ENCODE measurements at regions not wholly inside any gene's neighbourhood (a gene's known extent, or its start where the extent isn't known, plus 50 kb on each side); places are given as distances from the start of the nearest gene placed in this dataset.
A peak's percentile ranks its signal among the peaks of the same experiment; 100 is the strongest.

DNA sequence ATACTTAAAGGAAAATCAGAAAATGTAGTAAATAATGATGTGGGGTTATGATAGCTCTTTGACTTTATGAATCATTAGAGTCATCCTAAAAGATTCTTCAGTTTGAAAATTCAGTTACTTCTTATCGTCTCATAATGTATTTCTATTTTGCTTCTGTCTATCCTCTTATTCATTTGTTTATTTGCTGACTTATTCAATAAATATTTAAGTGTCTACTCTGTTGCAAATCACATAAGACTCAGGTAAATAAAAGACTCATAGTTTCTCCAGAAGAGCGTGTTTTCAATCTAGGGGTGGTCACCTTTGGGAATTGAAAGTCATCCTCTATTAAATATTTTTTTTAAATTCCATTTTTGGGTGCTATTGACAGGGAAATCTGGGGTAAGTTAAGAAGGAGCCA lies 69.1 kb upstream of the RBMS1 start (continued):
- TF ChIP-seq CBX2 (IDR thresholded peaks at IDR 0.05; ENCODE audit: borderline replicate concordance, low read depth) (no peak), MAFK (IDR thresholded peaks at IDR 0.05; ENCODE audit: partially characterized antibody) (peak; percentile 80), POLR2A (IDR thresholded peaks at IDR 0.05; ENCODE audit: low read length) (no peak), HOXB13 (CRISPR knock-in tag; IDR thresholded peaks at IDR 0.05; ENCODE audit: low read depth) (no peak), RAD21 (conservative IDR thresholded peaks at IDR 0.05 in 1 of 2, IDR thresholded peaks at IDR 0.05 in 1 of 2) (peak; percentile 16 to 23; a peak in 2 of 5 replicates), HEYL (CRISPR knock-in tag; IDR thresholded peaks at IDR 0.05) (no peak)
- TF ChIP-seq, protein P1, sequence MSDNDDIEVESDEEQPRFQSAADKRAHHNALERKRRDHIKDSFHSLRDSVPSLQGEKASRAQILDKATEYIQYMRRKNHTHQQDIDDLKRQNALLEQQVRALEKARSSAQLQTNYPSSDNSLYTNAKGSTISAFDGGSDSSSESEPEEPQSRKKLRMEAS (IDR thresholded peaks at IDR 0.05), result peak; percentile 37; the same call in 1 of the 2 replicates

DNA sequence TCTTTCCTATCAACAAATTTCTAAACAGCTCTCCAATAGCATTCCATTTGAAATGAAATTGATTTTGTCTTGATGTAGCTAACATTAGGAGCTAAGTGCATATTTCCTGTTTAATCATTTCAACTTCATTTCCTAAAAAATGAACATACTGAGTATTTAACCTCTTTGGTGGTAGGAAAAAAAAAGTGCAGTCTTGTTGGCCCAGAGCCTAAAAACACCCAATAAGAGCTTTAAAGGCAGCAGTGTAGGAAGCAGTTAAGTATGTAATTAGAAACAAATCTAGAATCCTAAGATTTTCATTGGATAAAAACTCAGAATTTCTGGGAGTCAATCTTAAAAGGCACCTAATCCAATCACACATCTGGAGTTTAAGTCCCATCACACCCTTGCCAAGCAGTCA lies 71.0 kb upstream of the RBMS1 start:
- DNase-seq (ENCODE audit: low read depth in 1 of 2, low spot score in 1 of 2), result no peak
- no peak overlapping the region for H3K4me2 ChIP-seq
- peaks cover 32% of the 10 kb centered on the region for H3K4me1 ChIP-seq
- H3K9me3 ChIP-seq, result no peaks in the 10 kb centered on the region
- TF ChIP-seq PHF8 (IDR thresholded peaks at IDR 0.05; ENCODE audit: borderline replicate concordance, low read depth) (no peak), POLR2AphosphoS2 (conservative IDR thresholded peaks at IDR 0.05; ENCODE audit: low read length) (no peak), RFX5 (IDR thresholded peaks at IDR 0.05) (no peak), EHMT2 (IDR thresholded peaks at IDR 0.05; ENCODE audit: low read depth) (no peak), ZNF302 (CRISPR knock-in tag; IDR thresholded peaks at IDR 0.05) (no peak), ATOH8 (CRISPR knock-in tag; IDR thresholded peaks at IDR 0.05; ENCODE audit: low read depth) (no peak), HOXA7 (CRISPR knock-in tag; IDR thresholded peaks at IDR 0.05) (no peak), MAZ (IDR thresholded peaks at IDR 0.05; ENCODE audit: borderline replicate concordance, low read depth, low read length) (no peak), EP300 (IDR thresholded peaks at IDR 0.05) (no peak), FOSL2 (IDR thresholded peaks at IDR 0.05) (no peak), FOSL2 (CRISPR knock-in tag; IDR thresholded peaks at IDR 0.05) (no peak), BHLHE40 (IDR thresholded peaks at IDR 0.05; ENCODE audit: low read depth, low read length) (no peak), JUNB (IDR thresholded peaks at IDR 0.05) (no peak), NPAS2 (CRISPR knock-in tag; IDR thresholded peaks at IDR 0.05; ENCODE audit: borderline replicate concordance) (no peak), HOXB5 (CRISPR knock-in tag; IDR thresholded peaks at IDR 0.05) (no peak), MYC (IDR thresholded peaks at IDR 0.05; ENCODE audit: borderline replicate concordance, low read length) (no peak), CEBPB (IDR thresholded peaks at IDR 0.05) (no peak), REST (IDR thresholded peaks at IDR 0.05) (no peak), SMC3 (IDR thresholded peaks at IDR 0.05) (no peak)
- TF ChIP-seq, protein P2, sequence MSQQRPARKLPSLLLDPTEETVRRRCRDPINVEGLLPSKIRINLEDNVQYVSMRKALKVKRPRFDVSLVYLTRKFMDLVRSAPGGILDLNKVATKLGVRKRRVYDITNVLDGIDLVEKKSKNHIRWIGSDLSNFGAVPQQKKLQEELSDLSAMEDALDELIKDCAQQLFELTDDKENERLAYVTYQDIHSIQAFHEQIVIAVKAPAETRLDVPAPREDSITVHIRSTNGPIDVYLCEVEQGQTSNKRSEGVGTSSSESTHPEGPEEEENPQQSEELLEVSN (IDR thresholded peaks at IDR 0.05; ENCODE audit: borderline replicate concordance, low read depth), result no peak
- TF ChIP-seq, protein P3, sequence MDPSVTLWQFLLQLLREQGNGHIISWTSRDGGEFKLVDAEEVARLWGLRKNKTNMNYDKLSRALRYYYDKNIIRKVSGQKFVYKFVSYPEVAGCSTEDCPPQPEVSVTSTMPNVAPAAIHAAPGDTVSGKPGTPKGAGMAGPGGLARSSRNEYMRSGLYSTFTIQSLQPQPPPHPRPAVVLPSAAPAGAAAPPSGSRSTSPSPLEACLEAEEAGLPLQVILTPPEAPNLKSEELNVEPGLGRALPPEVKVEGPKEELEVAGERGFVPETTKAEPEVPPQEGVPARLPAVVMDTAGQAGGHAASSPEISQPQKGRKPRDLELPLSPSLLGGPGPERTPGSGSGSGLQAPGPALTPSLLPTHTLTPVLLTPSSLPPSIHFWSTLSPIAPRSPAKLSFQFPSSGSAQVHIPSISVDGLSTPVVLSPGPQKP (IDR thresholded peaks at IDR 0.05; ENCODE audit: low read depth, low read length), result no peak
- POLR2A ChIA-PET, result no interaction called here
- H3K4me3 ChIP-seq, result no peak overlapping the region
- CTCF ChIA-PET, result interaction anchor here (0.6 kb wide), 1 partner anchor 499 kb away, joined by 3 read pairs; no protein-coding TSS in a partner anchor
- no peak for FAIRE-seq
- H3K27ac ChIP-seq, result peak overlapping the region in 1 of 2 experiments; percentile 25; a peak in 3 of 6 replicates
- ATAC-seq, result no peak
